ENCODE measurements at regions not wholly inside any gene's neighbourhood (a gene's known extent, or its start where the extent isn't known, plus 50 kb on each side); places are given as distances from the start of the nearest gene placed in this dataset.
"Not testable (repeated sequence)": the region's sequence is repeated elsewhere in the genome, so short reads cannot be mapped to it uniquely, and the experiment has no call there.

GRCh38 chr4:22599929-22600432, 84.1 kb upstream of the ADGRA3 start:
- not testable (repeated sequence) for H3K4me2 ChIP-seq (ENCODE audit: low read depth, low read length, poor library complexity, severe bottlenecking); H3K9ac ChIP-seq (ENCODE audit: low read depth, low read length, poor library complexity, severe bottlenecking); H3F3A ChIP-seq (ENCODE audit: low read depth); H3K36me3 ChIP-seq (ENCODE audit: insufficient read depth, low read length); H3K9me2 ChIP-seq (replicated peaks; ENCODE audit: low read depth, low read length); H3K79me2 ChIP-seq (ENCODE audit: insufficient read depth, low read length); H3K4me1 ChIP-seq (ENCODE audit: insufficient read depth, low read length, poor library complexity, severe bottlenecking); H3K9me3 ChIP-seq (ENCODE audit: insufficient read depth, low read depth, low read length); H3K4me3 ChIP-seq (ENCODE audit: low read length, poor library complexity, severe bottlenecking); H4K20me1 ChIP-seq (ENCODE audit: insufficient read depth, low read length, poor library complexity, severe bottlenecking); H3K27me3 ChIP-seq (ENCODE audit: insufficient read depth, low read length, poor library complexity, severe bottlenecking); H2AFZ ChIP-seq (ENCODE audit: low read length)

- H2AFZ ChIP-seq (ENCODE audit: low read length); H3K4me2 ChIP-seq (ENCODE audit: low read depth, low read length, poor library complexity, severe bottlenecking); H3F3A ChIP-seq (ENCODE audit: low read depth); H3K79me2 ChIP-seq (ENCODE audit: insufficient read depth, low read length); H3K4me3 ChIP-seq (ENCODE audit: low read length, poor library complexity, severe bottlenecking); H3K9me3 ChIP-seq (ENCODE audit: insufficient read depth, low read depth, low read length); H3K36me3 ChIP-seq (ENCODE audit: insufficient read depth, low read length); H3K9ac ChIP-seq (ENCODE audit: low read depth, low read length, poor library complexity, severe bottlenecking); H3K27me3 ChIP-seq (ENCODE audit: insufficient read depth, low read length, poor library complexity, severe bottlenecking); H3K4me1 ChIP-seq (ENCODE audit: insufficient read depth, low read length, poor library complexity, severe bottlenecking); H4K20me1 ChIP-seq (ENCODE audit: insufficient read depth, low read length, poor library complexity, severe bottlenecking); H3K9me2 ChIP-seq (replicated peaks; ENCODE audit: low read depth, low read length): not testable (repeated sequence)
Observed at GRCh38 chr4:22601638-22602037, 85.8 kb upstream of the ADGRA3 start.

- H3K4me2 ChIP-seq (ENCODE audit: low read depth, low read length, poor library complexity, severe bottlenecking): peak overlapping the region; percentile 70
Observed at GRCh38 chr4:22607382-22607781, 85.4 kb upstream of the GBA3 start.

GRCh38 chr4:22609951-22610525, 82.7 kb upstream of the GBA3 start:
- not testable (repeated sequence) for H3K79me2 ChIP-seq (ENCODE audit: insufficient read depth, low read length); H3K9ac ChIP-seq (ENCODE audit: low read depth, low read length, poor library complexity, severe bottlenecking); H3K9me3 ChIP-seq (ENCODE audit: insufficient read depth, low read depth, low read length); H3F3A ChIP-seq (ENCODE audit: low read depth); H2AFZ ChIP-seq (ENCODE audit: low read length); H3K36me3 ChIP-seq (ENCODE audit: insufficient read depth, low read length); H3K4me3 ChIP-seq (ENCODE audit: low read length, poor library complexity, severe bottlenecking); H3K4me2 ChIP-seq (ENCODE audit: low read depth, low read length, poor library complexity, severe bottlenecking); H4K20me1 ChIP-seq (ENCODE audit: insufficient read depth, low read length, poor library complexity, severe bottlenecking); H3K27me3 ChIP-seq (ENCODE audit: insufficient read depth, low read length, poor library complexity, severe bottlenecking); H3K9me2 ChIP-seq (replicated peaks; ENCODE audit: low read depth, low read length)
- H3K4me1 ChIP-seq (ENCODE audit: insufficient read depth, low read length, poor library complexity, severe bottlenecking): peaks cover 28% of the 10 kb centered on the region

More at GRCh38 chr4:22607382-22607781, 85.4 kb upstream of the GBA3 start:
- Histone ChIP-seq H4K20me1 (ENCODE audit: insufficient read depth, low read length, poor library complexity, severe bottlenecking) (no peaks in the 10 kb centered on the region), H3K4me1 (ENCODE audit: insufficient read depth, low read length, poor library complexity, severe bottlenecking) (peaks cover 28% of the 10 kb centered on the region), H2AFZ (ENCODE audit: low read length) (peak overlapping the region; percentile 91), H3K9me3 (ENCODE audit: insufficient read depth, low read depth, low read length) (no peaks in the 10 kb centered on the region), H3K79me2 (ENCODE audit: insufficient read depth, low read length) (no peaks in the 10 kb centered on the region), H3K9ac (ENCODE audit: low read depth, low read length, poor library complexity, severe bottlenecking) (peak overlapping the region; percentile 56), H3K36me3 (ENCODE audit: insufficient read depth, low read length) (no peaks in the 10 kb centered on the region), H3K4me3 (ENCODE audit: low read length, poor library complexity, severe bottlenecking) (peak overlapping the region; percentile 36), H3K27me3 (ENCODE audit: insufficient read depth, low read length, poor library complexity, severe bottlenecking) (no peaks in the 10 kb centered on the region), H3K9me2 (replicated peaks; ENCODE audit: low read depth, low read length) (no peaks in the 10 kb centered on the region), H3F3A (ENCODE audit: low read depth) (no peaks in the 10 kb centered on the region)
- TF ChIP-seq CTCF (conservative IDR thresholded peaks at IDR 0.05; ENCODE audit: low read length) (peak; percentile 77), EZH2phosphoT487 (IDR thresholded peaks at IDR 0.05; ENCODE audit: borderline replicate concordance) (no peak)
